Type B pancreatic cell (in vitro differentiated cells): ENCODE measurements at regions not wholly inside any gene's neighbourhood (a gene's known extent, or its start where the extent isn't known, plus 50 kb on each side); places are given as distances from the start of the nearest gene placed in this dataset.

Experiments used
- DNase-seq: peaks from one replicate; pipeline ENCODE4 v3.0.0; 2021; ENCODE audit warnings: mixed read lengths; ENCODE audit not compliant: unreplicated experiment; ENCODE audit errors: extremely low spot score
- H3K27ac Mint-ChIP-seq: 2 replicates; pipeline ENCODE4 v1.8.0; 2021; ENCODE audit warnings: mild to moderate bottlenecking, mixed read lengths
- H3K27me3 Mint-ChIP-seq: 2 replicates; pipeline ENCODE4 v1.8.0; 2021; ENCODE audit warnings: mixed read lengths
- H3K36me3 Mint-ChIP-seq: 2 replicates; pipeline ENCODE4 v1.8.0; 2021; ENCODE audit warnings: mixed read lengths
- H3K4me1 Mint-ChIP-seq: one replicate; pipeline ENCODE4 v1.8.0; 2021; ENCODE audit warnings: mixed read lengths; ENCODE audit not compliant: unreplicated experiment
- H3K4me3 Mint-ChIP-seq: 2 replicates; pipeline ENCODE4 v1.8.0; 2021; ENCODE audit warnings: mild to moderate bottlenecking, mixed read lengths
- H3K9me3 Mint-ChIP-seq: 2 replicates; pipeline ENCODE4 v1.8.0; 2021; ENCODE audit warnings: mixed read lengths
- CTCF ChIP-seq: fragments of 200-600 bp; sonication (generic); conservative IDR thresholded peaks from 2 replicates; pipeline ENCODE4 v1.5.0; 2021; ENCODE audit warnings: antibody characterized with exemption, mild to moderate bottlenecking

- Mint-ChIP-seq H3K4me1 (no peaks in the 10 kb centered on the region), H3K36me3 (no peaks in the 10 kb centered on the region), H3K9me3 (no peaks in the 10 kb centered on the region), H3K27me3 (no peaks in the 10 kb centered on the region), H3K27ac (no peak overlapping the region), H3K4me3 (no peak overlapping the region)
- TF ChIP-seq CTCF: no peak
- no peak for DNase-seq
These were observed 324.1 kb downstream of the CYP26B1 start for GRCh38 chr2:71823526-71823925.

GRCh38 chr2:71822463-71822862 lies 325.2 kb downstream of the CYP26B1 start:
- no peak for DNase-seq
- H3K9me3 Mint-ChIP-seq: no peaks in the 10 kb centered on the region
- no peak overlapping the region for H3K27ac Mint-ChIP-seq
- TF ChIP-seq CTCF: no peak
- H3K4me3 Mint-ChIP-seq: no peak overlapping the region
- H3K4me1 Mint-ChIP-seq: no peaks in the 10 kb centered on the region
- H3K27me3 Mint-ChIP-seq: no peaks in the 10 kb centered on the region
- H3K36me3 Mint-ChIP-seq: no peaks in the 10 kb centered on the region

DNA sequence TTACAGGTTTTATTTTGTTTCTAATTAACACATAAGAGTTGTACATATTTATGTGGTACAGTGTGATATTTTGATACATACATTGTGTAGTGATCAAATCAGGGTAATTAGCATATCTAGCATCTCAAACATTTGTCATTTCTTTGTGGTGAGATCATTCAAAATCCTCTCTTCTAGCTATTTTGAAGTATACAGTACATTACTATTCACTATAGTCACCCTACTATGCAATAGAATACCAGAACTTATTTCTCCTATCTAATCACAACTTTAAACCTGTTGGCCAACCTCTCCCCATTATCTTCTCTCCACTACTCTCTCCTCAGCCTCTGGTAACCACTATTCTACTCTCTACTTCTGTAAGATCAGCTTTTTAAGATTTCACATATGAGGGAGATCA lies 325.8 kb downstream of the CYP26B1 start:
- no peaks in the 10 kb centered on the region for H3K36me3 Mint-ChIP-seq

GRCh38 chr2:71816815-71817214 lies 330.8 kb downstream of the CYP26B1 start:
- no peak for TF ChIP-seq CTCF
- Mint-ChIP-seq H3K27ac (no peak overlapping the region), H3K36me3 (no peaks in the 10 kb centered on the region), H3K27me3 (peaks cover 2% of the 10 kb centered on the region), H3K9me3 (no peaks in the 10 kb centered on the region), H3K4me3 (no peak overlapping the region), H3K4me1 (peaks cover 7% of the 10 kb centered on the region)
- DNase-seq: no peak

More for the DNA sequence above, 325.8 kb downstream of the CYP26B1 start:
- Mint-ChIP-seq H3K27ac (no peak overlapping the region), H3K4me1 (no peaks in the 10 kb centered on the region), H3K4me3 (no peak overlapping the region), H3K9me3 (no peaks in the 10 kb centered on the region), H3K27me3 (no peaks in the 10 kb centered on the region)
- TF ChIP-seq CTCF: no peak
- DNase-seq: no peak

DNA sequence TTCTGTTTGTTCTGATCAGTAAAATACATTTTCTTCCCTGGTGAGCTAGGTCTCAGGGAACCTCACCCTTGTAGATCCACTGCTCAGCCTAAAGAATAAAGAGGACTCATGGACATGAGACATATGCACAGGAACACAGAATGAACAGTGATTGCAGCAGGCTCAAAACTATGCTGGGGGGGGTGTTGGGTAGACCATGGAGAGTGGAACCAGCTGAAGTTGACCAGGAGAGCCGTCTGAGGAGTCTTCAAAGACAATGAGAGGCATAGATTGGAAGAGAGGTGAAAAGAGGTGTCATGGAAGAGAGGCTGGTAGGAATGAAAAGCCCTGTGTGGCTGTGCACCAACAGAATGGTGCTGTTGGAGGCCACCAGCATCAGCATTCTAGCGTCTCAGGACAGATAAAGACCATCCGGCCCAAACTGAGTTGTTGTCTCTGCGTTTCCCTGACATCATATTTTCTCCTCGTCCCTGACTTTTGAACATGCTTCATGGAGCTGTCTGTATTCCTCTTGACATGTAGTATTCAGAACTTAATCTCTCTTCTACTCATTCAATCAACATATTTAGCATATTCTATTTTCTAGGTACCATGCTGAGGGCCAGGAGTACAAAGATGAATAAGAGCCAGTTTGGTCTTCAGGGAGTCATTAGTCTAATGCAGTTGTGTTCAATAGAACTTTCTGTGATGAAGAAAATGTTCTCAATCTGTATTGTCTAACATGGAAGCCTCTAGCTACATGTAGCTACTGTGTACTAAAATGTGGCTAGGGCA lies 331.8 kb downstream of the CYP26B1 start:
- H3K4me1 Mint-ChIP-seq: peaks cover 7% of the 10 kb centered on the region
- H3K36me3 Mint-ChIP-seq: no peaks in the 10 kb centered on the region
- H3K4me3 Mint-ChIP-seq: no peak overlapping the region
- peaks cover 5% of the 10 kb centered on the region for H3K27me3 Mint-ChIP-seq
- H3K9me3 Mint-ChIP-seq: no peaks in the 10 kb centered on the region
- no peak for TF ChIP-seq CTCF
- no peak overlapping the region for H3K27ac Mint-ChIP-seq
- no peak for DNase-seq
